H1 (cell line): ENCODE measurements at regions not wholly inside any gene's neighbourhood (a gene's known extent, or its start where the extent isn't known, plus 50 kb on each side); places are given as distances from the start of the nearest gene placed in this dataset.

Experiments used
- POLR2AphosphoS5 ChIP-seq: IDR thresholded peaks from 2 replicates; pipeline ENCODE4 v1.6.1; 2011; ENCODE audit warnings: low read depth, low read length
- TF ChIP-seq, protein P1 (sequence below), 3 experiments: IDR thresholded peaks; 1 replicate in 2 of 3; 2 replicates in 1 of 3; pipeline versions ENCODE4 v1.5.1 to v1.6.1; 2011; ENCODE audit warnings: low read length in 3 of 3, mild to moderate bottlenecking in 3 of 3, inconsistent platforms in 2 of 3, low read depth in 1 of 3, moderate library complexity in 1 of 3; ENCODE audit not compliant: insufficient read depth in 1 of 3; ENCODE audit errors: control extremely low read depth in 1 of 3

DNA sequence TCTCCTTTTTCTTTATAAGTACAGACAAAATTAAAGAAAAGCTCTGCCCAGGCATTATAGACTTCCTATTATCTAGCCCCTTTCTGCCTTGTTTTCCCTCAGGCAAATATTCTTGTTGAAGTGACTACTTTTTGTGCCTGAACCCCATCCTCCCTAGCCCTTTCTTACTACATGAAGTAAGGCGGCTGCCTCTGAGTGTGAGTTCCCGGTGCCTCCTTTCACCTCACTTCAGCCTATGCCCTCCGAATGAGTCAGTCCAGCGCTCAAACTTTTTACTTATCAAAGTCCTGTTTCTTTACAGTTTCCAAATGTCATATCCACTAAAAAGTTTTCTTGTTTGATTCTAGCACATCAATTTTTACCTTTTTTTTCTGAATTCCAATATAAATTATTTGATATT lies 778.3 kb upstream of the NRXN1 start:
- TF ChIP-seq, protein P1, sequence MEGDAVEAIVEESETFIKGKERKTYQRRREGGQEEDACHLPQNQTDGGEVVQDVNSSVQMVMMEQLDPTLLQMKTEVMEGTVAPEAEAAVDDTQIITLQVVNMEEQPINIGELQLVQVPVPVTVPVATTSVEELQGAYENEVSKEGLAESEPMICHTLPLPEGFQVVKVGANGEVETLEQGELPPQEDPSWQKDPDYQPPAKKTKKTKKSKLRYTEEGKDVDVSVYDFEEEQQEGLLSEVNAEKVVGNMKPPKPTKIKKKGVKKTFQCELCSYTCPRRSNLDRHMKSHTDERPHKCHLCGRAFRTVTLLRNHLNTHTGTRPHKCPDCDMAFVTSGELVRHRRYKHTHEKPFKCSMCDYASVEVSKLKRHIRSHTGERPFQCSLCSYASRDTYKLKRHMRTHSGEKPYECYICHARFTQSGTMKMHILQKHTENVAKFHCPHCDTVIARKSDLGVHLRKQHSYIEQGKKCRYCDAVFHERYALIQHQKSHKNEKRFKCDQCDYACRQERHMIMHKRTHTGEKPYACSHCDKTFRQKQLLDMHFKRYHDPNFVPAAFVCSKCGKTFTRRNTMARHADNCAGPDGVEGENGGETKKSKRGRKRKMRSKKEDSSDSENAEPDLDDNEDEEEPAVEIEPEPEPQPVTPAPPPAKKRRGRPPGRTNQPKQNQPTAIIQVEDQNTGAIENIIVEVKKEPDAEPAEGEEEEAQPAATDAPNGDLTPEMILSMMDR (IDR thresholded peaks at IDR 0.05; ENCODE audit: control extremely low read depth in 1 of 3, insufficient read depth in 1 of 3, low read depth in 1 of 3, low read length in 3 of 3) = no peak
- no peak for TF ChIP-seq POLR2AphosphoS5
